H9 (cell line): ENCODE measurements at regions not wholly inside any gene's neighbourhood (a gene's known extent, or its start where the extent isn't known, plus 50 kb on each side); places are given as distances from the start of the nearest gene placed in this dataset.
A peak's percentile ranks its signal among the peaks of the same experiment; 100 is the strongest.

Source experiments
- DNase-seq: peaks from one replicate; pipeline ENCODE4 v3.0.0-alpha.2; 2017
- H2AFZ ChIP-seq: one replicate; pipeline ENCODE4 v1.6.1; 2013; ENCODE audit warnings: mild to moderate bottlenecking, low read length, control low read depth, moderate library complexity
- H2AK5ac ChIP-seq: 2 replicates; pipeline ENCODE4 v1.6.1; 2013; ENCODE audit warnings: low read length, control low read depth, mixed read lengths; ENCODE audit not compliant: insufficient read length
- H2BK120ac ChIP-seq: one replicate; pipeline ENCODE4 v1.6.1; 2013; ENCODE audit warnings: low read depth, mild to moderate bottlenecking, low read length, control low read depth, inconsistent platforms; ENCODE audit not compliant: poor library complexity, severe bottlenecking
- H2BK12ac ChIP-seq: 2 replicates; pipeline ENCODE4 v1.6.1; 2013; ENCODE audit warnings: low read length, control low read depth, mixed read lengths, low read depth; ENCODE audit not compliant: insufficient read length
- H2BK15ac ChIP-seq: 2 replicates; pipeline ENCODE4 v1.6.1; 2013; ENCODE audit warnings: low read depth, low read length, control low read depth
- H2BK20ac ChIP-seq: one replicate; pipeline ENCODE4 v1.6.1; 2013; ENCODE audit warnings: low read depth, mild to moderate bottlenecking, low read length, control low read depth, inconsistent platforms; ENCODE audit not compliant: poor library complexity, severe bottlenecking
- H2BK5ac ChIP-seq: 2 replicates; pipeline ENCODE4 v1.6.1; 2013; ENCODE audit warnings: low read length, control low read depth, mixed read lengths; ENCODE audit not compliant: insufficient read length
- H3K14ac ChIP-seq: 2 replicates; pipeline ENCODE4 v1.6.1; 2013; ENCODE audit warnings: low read length, control low read depth; ENCODE audit not compliant: insufficient read depth
- H3K18ac ChIP-seq: 2 replicates; pipeline ENCODE4 v1.6.1; 2013; ENCODE audit warnings: low read depth, mild to moderate bottlenecking, mixed read lengths, low read length, control low read depth; ENCODE audit not compliant: insufficient read length
- H3K23ac ChIP-seq: 2 replicates; pipeline ENCODE4 v1.6.1; 2013; ENCODE audit warnings: low read length, control low read depth, mixed read lengths, low read depth; ENCODE audit not compliant: insufficient read length
- H3K23me2 ChIP-seq: 2 replicates; pipeline ENCODE4 v1.6.1; 2013; ENCODE audit warnings: low read depth, mild to moderate bottlenecking, mixed read lengths, low read length, control low read depth; ENCODE audit not compliant: insufficient read length, poor library complexity, severe bottlenecking
- H3K27ac ChIP-seq: 2 replicates; pipeline ENCODE4 v1.5.1; 2013; ENCODE audit warnings: low read length, control low read depth, mixed read lengths, low read depth; ENCODE audit not compliant: insufficient read length
- H3K27me3 ChIP-seq: 2 replicates; pipeline ENCODE4 v1.6.1; 2013; ENCODE audit warnings: low read length, control low read depth, inconsistent platforms; ENCODE audit not compliant: insufficient read depth
- H3K4ac ChIP-seq: 2 replicates; pipeline ENCODE4 v1.6.1; 2013; ENCODE audit warnings: low read depth, mild to moderate bottlenecking, control low read depth, inconsistent platforms, low read length, moderate library complexity
- H3K4me1 ChIP-seq: 2 replicates; pipeline ENCODE4 v1.6.1; 2013; ENCODE audit warnings: low read length, control low read depth, inconsistent platforms; ENCODE audit not compliant: insufficient read depth
- H3K4me2 ChIP-seq: 2 replicates; pipeline ENCODE4 v1.6.1; 2013; ENCODE audit warnings: low read length, control low read depth, mixed read lengths; ENCODE audit not compliant: insufficient read length, insufficient read depth
- H3K56ac ChIP-seq: 2 replicates; pipeline ENCODE4 v1.6.1; 2013; ENCODE audit warnings: low read depth, mild to moderate bottlenecking, mixed read lengths, low read length, control low read depth; ENCODE audit not compliant: insufficient read length
- H3K79me1 ChIP-seq: 2 replicates; pipeline ENCODE4 v1.6.1; 2013; ENCODE audit warnings: low read depth, mild to moderate bottlenecking, moderate library complexity, low read length, control low read depth, inconsistent platforms; ENCODE audit not compliant: insufficient read depth, poor library complexity, severe bottlenecking
- H3K79me2 ChIP-seq: 2 replicates; pipeline ENCODE4 v1.6.1; 2013; ENCODE audit warnings: low read length, control low read depth, inconsistent platforms; ENCODE audit not compliant: insufficient read depth
- H3K9ac ChIP-seq: 2 replicates; pipeline ENCODE4 v1.6.1; 2013; ENCODE audit warnings: low read length, control low read depth, mixed read lengths; ENCODE audit not compliant: insufficient read length; ENCODE audit errors: extremely low read depth
- H3K9me3 ChIP-seq: one replicate; pipeline ENCODE4 v1.6.1; 2013; ENCODE audit warnings: low read depth, low read length, inconsistent platforms; ENCODE audit not compliant: control insufficient read depth
- H3T11ph ChIP-seq: one replicate; pipeline ENCODE4 v1.6.1; 2013; ENCODE audit warnings: mild to moderate bottlenecking, low read length, control low read depth, inconsistent platforms
- H4K20me1 ChIP-seq: one replicate; pipeline ENCODE4 v1.6.1; 2013; ENCODE audit not compliant: control insufficient read depth, insufficient read length, insufficient read depth
- H4K5ac ChIP-seq: 2 replicates; pipeline ENCODE4 v1.6.1; 2013; ENCODE audit warnings: low read depth, mild to moderate bottlenecking, mixed read lengths, low read length, control low read depth; ENCODE audit not compliant: insufficient read length
- H4K8ac ChIP-seq: replicated peaks from 2 replicates; pipeline ENCODE4 v1.6.1; 2013; ENCODE audit warnings: low read length, control low read depth, mixed read lengths, low read depth; ENCODE audit not compliant: insufficient read length
- H4K91ac ChIP-seq: 2 replicates; pipeline ENCODE4 v1.6.1; 2013; ENCODE audit warnings: low read depth, mild to moderate bottlenecking, moderate library complexity, mixed read lengths, low read length, control low read depth; ENCODE audit not compliant: insufficient read length
- H3K27ac Mint-ChIP-seq, 3 experiments: 2 replicates in 2 of 3; 3 replicates in 1 of 3; pipeline ENCODE4 v1.8.0; 2020 to 2021; ENCODE audit warnings: mixed read lengths in 3 of 3, mild to moderate bottlenecking in 1 of 3, moderate library complexity in 1 of 3
- H3K27me3 Mint-ChIP-seq: 2 replicates; pipeline ENCODE4 v1.8.0; 2021; ENCODE audit warnings: low read depth, mild to moderate bottlenecking, moderate library complexity, mixed read lengths
- H3K36me3 Mint-ChIP-seq, 3 experiments: 2 replicates in 2 of 3; 3 replicates in 1 of 3; pipeline ENCODE4 v1.8.0; 2020 to 2021; ENCODE audit warnings: low read depth in 3 of 3, mixed read lengths in 3 of 3; ENCODE audit not compliant: insufficient read depth in 1 of 3
- H3K4me1 Mint-ChIP-seq, 2 experiments: 2 replicates each; pipeline ENCODE4 v1.8.0; 2020; ENCODE audit warnings: mixed read lengths in 2 of 2
- H3K4me3 Mint-ChIP-seq, 2 experiments: 2 replicates in 1 of 2; 3 replicates in 1 of 2; pipeline ENCODE4 v1.8.0; 2020 to 2021; ENCODE audit warnings: mild to moderate bottlenecking in 2 of 2, mixed read lengths in 2 of 2, moderate library complexity in 1 of 2
- H3K9me3 Mint-ChIP-seq, 2 experiments: 2 replicates in 1 of 2; 3 replicates in 1 of 2; pipeline ENCODE4 v1.8.0; 2020; ENCODE audit warnings: mild to moderate bottlenecking in 2 of 2, mixed read lengths in 2 of 2, moderate library complexity in 1 of 2
- CTCF ChIP-seq: fragments of 200-600 bp; sonication (generic); conservative IDR thresholded peaks from 3 replicates; pipeline ENCODE4 v1.8.0; 2021; ENCODE audit warnings: antibody characterized with exemption, mild to moderate bottlenecking

GRCh38 chr4:138671106-138671505 is 344.5 kb upstream of the NOCT start:
- no peak for TF ChIP-seq CTCF
- Histone ChIP-seq H3K79me1 (no peaks in the 10 kb centered on the region), H3K23ac (no peak overlapping the region), H3T11ph (no peak overlapping the region), H3K9me3 (no peaks in the 10 kb centered on the region), H4K5ac (peak overlapping the region; percentile 64), H3K27ac (no peak overlapping the region), H2BK5ac (no peak overlapping the region), H2BK15ac (no peak overlapping the region), H3K79me2 (no peaks in the 10 kb centered on the region), H4K20me1 (no peaks in the 10 kb centered on the region), H2AFZ (no peak overlapping the region), H4K8ac (no peak overlapping the region), H3K56ac (no peak overlapping the region), H3K4ac (no peak overlapping the region), H2AK5ac (no peak overlapping the region), H3K9ac (no peak overlapping the region), H3K27me3 (no peaks in the 10 kb centered on the region), H4K91ac (no peak overlapping the region), H3K23me2 (no peaks in the 10 kb centered on the region), H3K4me2 (no peak overlapping the region), H2BK12ac (no peak overlapping the region), H3K4me1 (no peaks in the 10 kb centered on the region), H3K18ac (no peak overlapping the region), H2BK120ac (no peak overlapping the region), H2BK20ac (no peak overlapping the region), H3K14ac (no peak overlapping the region)
- H3K4me1 Mint-ChIP-seq: peaks cover 12 to 25% of the 10 kb centered on the region in 2 experiments
- no peak overlapping the region for H3K27ac Mint-ChIP-seq
- H3K9me3 Mint-ChIP-seq: no peaks in the 10 kb centered on the region
- H3K27me3 Mint-ChIP-seq: no peaks in the 10 kb centered on the region; the same call in none of the 2 replicates
- DNase-seq: no peak
- H3K36me3 Mint-ChIP-seq: peaks cover 0 to 4% (median 0%) of the 10 kb centered on the region in 3 experiments; a peak in 3 of 7 replicates
- H3K4me3 Mint-ChIP-seq: no peak overlapping the region
